NCI-H1436 (cell line): ENCODE measurements at regions not wholly inside any gene's neighbourhood (a gene's known extent, or its start where the extent isn't known, plus 50 kb on each side); places are given as distances from the start of the nearest gene placed in this dataset.

Source experiments
- DNase-seq: peaks from one replicate; lab custom pipeline; 2025; lab: John Stamatoyannopoulos, UW

DNA sequence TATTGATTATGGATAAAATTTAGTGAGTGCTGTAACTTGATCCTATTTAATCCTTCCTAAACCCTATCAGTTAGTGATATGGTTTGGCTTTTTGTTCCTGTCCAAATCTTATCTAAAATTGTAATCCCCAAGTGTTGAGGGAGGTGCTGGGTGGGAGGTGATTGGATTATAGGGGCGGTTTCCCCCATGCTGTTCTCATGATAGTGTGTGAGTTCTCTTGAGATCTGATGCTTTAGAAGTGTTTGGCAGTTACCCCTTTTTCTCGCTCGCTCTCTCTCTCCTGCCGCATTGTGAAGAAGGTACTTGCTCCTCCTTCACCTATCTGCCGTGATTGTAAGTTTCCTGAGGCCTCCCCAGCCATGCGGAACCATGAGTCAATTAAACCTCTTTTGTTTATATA is 134.0 kb upstream of the SUCLG2 start:
- no peak for DNase-seq

DNA sequence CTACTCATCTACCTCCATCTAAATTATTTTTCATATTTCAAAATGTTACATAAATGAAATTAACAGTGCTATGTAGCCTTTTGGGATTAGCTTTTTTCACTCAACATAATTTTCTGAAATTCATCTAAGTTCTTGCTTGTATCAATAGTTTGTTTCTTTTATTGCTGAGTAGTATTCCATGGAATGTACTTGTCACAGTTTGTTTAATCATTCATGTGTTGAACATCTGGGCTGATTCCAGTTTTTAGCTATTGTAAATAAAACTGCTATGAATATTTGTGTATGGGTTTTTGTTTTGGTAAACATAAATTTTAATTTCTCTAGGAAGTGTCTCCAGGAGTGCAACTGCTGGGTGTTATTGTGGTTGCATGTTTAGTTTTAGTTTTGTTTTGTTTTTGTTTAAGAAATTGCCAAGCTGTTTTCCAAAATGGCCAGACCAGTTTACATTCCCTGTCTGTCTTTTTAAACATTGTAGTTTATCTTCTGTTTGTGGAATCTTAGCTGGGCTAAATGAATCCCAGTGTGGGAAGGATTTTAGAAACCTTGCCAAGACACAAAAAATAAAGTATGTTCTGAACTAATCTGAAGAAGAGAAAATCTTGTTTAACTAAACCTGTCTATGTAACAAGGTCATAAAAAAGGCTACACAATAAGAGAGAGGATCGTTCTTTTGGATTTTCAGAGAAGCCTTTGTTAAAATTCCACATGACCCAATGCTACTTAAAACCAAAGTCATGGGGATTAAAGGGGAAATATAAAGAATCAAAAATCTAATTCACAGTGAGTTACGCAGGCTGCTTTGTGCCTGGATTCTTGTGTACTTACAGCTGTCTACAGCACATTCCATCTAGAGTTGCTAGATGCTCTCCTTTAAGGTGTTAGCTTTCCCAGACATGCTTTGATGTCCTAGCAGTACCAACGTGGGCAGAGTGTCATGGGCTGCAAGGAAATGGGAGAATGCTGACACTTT is 129.2 kb upstream of the SUCLG2 start:
- DNase-seq, result no peak

DNA sequence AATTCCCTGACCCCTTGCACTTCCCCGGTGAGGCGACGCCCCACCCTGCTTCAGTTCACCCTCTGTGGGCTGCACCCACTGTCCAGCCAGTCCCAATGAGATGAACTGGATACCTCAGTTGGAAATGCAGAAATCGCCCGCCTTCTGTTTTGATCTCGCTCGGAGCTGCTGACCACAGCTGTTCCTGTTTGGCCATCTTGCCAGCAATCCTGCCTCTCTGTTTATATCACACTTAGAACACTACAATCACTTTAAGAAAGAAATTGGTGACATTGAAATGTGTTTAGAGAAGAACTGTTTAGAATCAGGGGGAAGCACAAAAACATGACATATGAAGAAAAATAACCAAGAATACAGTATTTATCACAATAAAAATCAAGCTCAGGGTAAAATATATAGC is 127.5 kb upstream of the SUCLG2 start:
- DNase-seq, result no peak

DNA sequence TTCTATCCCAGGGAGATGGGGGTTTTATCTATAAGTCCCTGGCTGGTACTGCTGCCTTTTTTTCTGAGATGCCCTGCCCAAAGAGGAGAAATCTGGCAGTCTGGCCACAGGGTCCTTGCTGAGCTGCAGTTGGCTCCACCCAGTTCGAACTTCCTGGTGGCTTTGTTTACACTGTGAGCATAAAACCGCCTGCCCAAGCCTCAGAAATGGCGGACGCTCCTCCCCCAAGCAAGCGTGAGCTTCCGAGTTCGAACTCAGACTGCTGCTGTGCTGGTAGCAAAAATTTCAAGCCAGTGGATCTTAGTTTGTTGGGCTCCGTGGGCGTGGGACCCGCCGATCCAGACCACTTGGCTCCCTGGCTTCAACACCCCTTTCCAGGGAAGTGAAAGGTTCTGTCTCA is 126.8 kb upstream of the SUCLG2 start:
- no peak for DNase-seq

DNA sequence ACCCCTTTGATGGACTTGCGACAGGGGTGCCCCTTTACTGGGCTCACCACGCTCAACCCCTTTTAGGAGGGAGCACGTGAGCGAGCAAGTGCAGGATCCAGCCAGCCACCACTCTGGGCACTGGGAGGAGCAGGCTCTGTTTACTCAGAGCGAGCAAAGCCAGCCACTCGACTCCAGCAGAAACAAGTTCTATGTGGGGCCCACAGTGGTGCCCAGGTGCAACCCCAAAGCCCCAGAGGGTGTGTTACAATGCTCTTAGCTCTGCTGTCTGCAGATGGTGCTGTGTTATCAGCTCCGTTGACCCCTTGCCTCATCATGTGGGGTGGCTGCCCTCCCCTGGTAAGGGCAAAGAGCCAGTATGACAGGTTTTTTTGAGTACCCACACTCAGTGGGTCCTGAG is 120.3 kb upstream of the SUCLG2 start:
- no peak for DNase-seq

DNA sequence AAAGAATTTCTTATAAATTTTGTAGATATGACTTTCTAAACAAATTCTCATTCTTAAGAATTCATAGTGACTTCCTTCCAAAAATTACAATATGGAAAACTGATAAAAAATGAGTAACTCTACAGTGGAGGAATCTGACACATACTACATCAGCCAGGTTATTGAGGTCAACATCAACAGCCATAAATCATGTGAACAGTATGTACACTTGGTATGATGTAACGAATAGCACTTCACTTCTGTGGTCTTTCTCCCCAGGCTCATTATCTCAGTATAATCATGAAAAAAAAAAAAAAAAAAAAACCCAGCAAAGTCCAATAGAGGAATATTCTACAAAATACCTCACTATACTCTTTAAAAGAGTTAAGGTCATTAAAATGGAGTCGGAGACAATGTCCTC is 111.2 kb upstream of the SUCLG2 start:
- DNase-seq, result no peak

DNA sequence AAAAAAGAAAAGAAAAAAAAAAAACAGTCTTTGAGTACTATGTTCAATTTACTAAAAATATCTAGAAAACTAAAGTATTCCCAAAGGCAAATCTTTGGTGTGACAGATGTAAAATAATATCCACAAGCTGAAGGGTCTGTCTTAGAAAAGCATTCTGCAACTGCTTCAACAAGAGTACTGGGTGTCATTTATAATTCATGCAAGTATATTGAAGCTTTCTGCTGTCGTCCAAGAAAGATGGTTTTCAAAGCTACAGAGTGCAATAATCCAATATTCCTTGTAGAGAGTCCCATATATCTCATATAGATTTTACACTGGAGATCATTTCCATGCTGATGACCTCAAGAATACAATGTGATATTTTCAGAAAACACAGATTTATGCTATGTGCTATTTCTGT is 90.9 kb upstream of the SUCLG2 start:
- no peak for DNase-seq

DNA sequence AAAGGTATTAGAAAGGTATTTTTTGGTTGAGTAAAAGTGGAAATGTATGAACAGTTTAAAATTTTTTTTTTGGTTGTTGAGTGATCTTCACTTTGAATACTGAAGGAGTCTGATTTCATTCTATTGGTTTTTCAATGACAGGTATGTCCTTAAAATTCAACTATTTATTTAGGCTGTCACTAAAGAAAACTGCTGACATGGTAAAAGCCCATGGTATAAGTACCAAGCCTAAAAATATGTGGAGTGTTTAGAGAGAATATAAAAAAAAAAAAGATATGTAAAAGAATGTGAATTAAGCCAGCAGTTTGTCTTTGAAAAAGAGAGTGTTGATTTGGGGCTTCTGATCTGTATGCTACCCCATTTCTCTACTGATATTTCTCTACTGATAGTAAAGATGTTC is 90.3 kb upstream of the SUCLG2 start:
- no peak for DNase-seq

DNA sequence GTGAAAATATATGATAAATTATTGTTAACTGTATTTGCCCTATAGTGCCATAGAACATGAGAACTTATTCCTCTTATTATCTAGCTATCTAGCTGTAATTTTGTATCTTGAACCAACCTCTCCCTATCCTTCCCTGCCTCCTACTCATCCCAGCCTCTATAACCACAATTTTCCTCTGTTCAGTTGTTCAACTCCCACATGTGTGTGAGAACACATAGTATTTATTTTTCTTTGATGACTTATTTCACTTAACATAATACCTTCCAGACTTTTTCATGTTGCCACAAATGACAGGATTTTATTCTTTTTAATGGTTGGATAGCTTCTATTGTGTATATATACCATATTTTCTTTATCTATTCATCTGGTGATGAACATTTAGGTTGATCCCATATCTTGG is 85.4 kb upstream of the SUCLG2 start:
- no peak for DNase-seq

DNA sequence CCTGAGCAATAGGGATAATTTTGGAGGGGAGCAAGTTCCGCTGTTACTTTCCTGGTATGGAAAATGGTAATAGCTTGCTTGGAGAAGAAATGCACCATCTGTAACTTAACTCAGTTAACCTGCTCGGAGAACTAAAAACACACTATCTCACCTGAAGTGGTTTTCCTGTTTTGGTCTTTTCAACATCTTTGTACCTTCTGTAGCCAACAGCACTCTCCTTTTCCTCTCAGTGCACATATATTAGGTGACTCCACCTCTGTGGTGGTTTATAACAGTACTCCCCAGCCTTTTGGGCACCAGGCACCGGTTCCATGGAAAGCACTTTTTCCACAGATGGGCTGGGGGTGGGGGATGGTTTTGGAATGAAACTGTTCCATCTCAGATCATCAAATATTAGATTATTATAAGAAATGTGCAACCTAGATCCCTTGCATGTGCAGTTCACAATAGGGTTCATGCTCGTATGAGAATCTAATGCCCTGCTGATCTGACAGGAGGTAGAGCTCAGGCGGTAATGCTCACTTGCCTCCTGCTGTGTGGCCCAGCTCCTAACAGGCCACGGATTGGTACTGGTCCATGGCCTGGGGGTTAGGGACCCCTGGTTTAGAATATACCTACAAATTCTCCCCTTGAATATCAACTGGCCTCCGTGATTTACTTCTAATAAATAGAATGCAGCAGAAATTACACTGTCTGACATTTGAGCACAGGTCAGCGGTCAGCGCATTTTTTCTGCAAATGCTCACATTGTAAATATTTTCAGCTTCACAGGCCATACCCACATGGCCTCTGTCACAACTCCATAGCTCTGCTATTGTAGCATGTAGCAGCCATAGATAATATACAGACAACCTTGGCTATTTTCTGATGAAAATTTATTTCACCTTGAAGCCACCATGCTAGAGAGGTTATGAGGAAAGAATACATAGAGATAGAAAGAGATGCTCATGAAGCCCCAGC is 83.8 kb upstream of the SUCLG2 start:
- DNase-seq, result no peak

DNA sequence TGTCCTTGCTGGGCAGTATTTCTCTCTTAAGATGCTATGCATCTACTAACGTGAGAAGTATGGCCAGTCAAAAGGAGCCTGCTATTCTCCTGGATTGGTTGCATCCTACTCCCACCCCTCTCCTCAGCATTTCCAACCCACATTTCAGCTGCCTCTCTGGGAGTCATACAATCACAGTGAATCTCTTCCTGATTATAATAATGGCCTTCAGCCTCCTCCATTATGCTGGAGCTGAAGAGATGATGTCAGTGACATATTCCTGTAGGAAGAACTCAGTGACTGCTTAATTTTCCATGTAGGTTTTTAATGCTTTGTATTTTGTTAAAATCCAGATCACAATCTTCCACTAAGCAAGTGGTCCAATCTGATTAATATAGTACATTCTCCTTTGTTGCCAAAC is 82.7 kb upstream of the SUCLG2 start:
- no peak for DNase-seq

DNA sequence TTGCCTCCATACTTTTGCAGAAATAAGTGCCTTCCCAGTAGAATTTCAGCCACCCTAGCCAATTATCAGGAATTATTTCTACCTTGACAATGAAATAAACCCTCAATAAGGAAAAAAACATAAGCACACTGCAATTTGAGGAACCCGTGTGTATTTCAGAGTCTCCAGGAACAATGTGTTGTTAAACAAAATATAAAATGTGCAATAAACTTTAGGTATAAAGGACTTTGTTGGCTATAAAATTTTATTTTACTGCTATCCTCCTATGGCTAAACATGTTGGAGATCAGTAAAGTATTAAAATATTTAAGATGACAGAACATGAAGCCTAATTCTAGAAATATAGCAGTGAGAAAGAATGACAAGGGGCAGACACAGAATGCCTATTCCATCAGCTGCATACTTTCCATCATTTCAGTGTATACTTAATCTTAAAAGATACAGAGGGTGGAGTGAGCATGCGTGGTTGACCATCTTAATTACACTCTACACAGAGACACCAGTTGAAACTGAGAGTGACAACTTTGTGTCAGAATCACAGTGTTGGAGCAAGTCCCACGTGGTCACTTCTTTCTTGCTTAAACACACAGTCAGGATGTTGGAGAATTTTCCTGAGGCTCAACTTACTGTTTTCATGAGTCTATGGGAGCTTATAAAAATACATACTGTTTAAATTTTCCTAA is 79.0 kb upstream of the SUCLG2 start:
- no peak for DNase-seq

DNA sequence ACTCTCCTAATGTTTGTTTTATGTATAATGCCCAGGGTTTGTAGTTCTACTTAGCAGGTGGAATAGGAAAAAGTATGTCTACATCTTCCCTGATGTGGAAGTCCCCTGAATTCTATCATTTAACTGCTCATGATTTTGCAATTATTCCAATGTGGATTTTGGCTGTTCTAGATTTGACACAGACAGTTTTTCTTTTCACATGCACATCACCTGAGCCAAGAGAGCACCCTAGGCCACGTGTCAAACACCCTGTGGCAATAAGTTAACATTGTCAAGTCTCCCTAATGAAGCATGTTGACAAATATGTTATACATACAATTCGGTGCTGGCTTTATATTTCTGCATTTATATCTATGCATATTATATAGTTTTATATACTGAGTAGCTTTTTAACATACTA is 70.0 kb upstream of the SUCLG2 start:
- DNase-seq, result no peak

DNA sequence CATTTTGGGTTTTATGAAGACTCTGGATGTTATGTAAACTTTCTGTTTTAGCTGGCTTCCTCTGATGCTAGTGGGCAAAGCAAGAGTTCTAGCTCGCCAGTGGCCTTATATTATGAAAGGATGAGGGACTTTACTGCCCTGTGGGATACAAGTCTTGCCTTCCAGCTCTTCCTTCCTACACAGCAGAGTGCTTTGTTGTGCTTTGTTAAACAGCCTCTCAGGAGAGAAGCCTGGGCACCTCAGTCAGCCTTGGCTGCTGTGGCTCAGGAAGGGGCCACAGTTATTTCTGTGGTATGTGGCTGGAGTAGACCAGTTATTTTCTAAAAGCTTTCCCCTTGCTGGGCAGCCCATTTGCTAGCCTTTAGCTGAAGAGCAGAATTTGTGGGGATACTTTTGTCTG is 69.5 kb upstream of the SUCLG2 start:
- no peak for DNase-seq

DNA sequence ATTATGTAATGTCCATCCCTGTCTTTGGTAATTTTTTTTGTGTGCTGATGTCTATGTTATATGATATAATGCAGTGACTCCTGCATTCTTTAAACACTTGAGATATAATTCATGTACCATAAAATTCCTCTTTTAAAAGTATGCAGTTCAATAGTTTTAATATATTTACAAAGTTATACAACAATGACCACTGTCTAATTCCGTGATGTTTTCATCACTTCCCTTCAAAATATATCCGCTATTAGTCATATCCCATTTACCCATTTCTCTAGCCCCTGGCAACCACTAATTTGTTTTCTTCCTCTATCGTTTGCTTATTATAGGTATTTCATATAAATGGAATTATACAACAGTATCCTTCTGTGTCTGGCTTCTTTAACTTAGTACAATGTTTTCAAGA is 64.9 kb upstream of the SUCLG2 start:
- no peak for DNase-seq

DNA sequence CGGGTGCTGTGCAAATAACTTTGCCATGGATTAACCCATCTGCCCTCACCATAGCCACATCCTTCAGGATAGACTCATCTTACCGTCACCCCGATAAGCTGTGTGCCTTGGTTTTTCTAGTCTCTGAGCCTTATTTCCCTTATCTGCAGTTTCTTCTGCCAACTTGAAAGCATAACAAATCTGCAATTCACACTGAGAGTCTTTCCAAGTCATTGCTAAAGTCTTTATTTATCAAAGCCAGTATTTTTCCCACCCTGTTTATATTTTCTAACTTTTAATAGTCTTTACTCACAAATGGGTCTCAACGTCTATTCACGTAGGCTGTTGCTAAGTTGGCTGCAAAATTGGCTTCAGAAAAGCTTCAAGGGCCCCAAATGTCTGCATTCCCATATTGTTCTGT is 61.6 kb upstream of the SUCLG2 start:
- no peak for DNase-seq

DNA sequence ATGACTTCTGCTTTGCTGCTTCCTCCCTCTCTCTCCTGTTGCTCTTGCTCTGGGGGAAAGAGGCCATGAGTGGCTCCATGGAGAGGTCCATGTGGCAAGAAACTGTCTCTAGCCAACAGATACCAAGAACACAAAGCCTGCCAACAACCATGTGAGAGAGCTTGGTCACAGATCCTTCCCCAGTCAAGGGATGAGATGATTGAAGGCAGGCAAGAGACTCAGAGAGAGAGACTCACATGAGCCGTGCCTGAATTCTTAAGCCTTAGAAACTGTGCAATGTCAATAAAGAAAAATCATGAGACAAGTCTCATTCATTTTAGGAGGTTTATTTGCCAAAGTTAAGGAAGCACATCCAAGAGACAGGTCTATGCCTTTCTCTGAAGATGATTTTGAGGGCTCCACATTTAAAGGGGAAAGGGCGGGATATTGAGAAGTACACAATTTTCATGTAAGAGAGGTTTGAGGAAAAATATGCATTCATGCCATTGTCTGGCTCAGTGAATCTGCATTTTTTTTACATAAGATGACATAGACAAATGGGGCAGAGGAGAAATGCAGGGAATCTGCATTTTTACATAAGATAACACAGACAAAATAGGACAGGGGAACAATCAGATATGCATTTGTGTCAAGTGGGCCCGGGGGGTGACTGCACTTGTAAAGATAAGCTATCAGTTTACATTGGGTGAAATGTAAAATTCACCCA is 59.5 kb upstream of the SUCLG2 start:
- no peak for DNase-seq

DNA sequence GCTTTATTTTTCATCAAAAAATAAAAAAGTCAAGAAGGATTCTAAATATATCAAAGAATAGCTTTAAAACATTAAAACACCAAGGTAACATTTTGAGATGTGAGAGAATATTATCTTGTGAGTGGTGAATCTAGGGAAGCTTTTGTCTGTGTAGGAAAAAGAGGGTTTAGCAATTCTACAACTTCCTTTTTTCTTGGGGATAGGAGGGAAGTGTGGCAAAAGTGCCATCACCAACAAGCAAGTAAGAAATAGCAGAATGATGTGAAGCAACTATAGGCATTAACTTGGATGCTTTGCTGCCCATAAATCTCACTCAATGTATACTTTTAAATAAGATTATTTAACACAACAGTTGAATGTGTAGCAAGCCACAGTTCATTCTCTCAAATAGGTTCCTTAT is 57.8 kb upstream of the SUCLG2 start:
- DNase-seq, result no peak

DNA sequence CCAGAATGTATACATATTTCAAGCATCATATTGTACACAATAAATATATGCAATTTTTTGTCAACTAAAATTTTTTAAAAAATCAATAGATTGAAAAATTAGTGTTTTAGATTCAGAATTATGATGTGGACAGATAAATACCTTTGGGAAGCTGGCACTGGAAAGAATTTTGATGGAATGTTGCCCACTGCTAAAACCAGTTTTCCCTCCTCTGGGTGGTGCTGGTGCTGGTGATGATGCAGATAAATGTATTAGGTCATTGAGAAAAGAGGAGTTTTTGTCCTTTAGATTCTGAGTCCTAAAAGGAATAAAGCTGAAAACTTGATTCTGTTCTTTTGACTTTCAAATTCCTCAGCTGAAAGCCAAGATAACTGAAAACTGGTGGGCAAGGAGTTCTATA is 56.0 kb upstream of the SUCLG2 start:
- DNase-seq, result no peak

DNA sequence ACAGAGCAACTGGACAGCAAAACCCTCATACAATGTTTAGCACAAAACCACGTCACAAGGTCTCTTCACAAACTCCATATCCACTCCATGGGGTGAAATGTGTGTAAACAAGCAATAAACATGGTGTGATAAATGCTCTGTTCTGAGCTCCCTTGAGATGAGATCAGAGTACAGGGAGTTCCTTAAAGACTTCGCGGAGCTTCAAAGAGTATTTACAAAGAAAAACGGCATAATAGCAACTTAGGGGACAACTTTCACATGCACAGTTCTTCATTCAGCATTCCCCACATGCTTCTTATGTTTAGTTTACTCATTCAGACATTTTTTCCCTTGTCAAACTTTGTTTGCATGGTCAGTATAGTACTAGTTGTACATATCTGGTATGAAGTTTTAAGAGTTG is 52.5 kb upstream of the SUCLG2 start:
- DNase-seq, result no peak

DNA sequence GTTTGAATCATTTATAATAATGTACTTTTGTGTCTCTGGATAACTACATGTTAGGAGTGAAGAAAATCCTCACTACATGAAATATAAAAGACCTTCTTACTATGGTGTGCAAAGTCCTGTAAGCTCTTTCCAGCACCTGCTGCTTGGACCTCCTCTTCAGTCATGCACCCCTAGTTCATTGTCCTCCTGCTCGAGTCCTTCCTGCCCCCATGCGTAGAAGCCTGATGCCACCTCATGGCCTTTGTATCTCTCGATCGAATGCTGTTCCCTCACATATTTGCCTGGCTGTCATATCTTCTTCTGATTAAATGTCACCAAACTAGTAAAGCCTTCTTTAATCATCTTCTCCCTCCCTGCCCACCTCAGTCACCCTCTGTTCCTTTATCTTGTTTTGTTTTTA is 49.9 kb upstream of the SUCLG2 start:
- DNase-seq, result no peak
